ENCODE measurements at regions not wholly inside any gene's neighbourhood (a gene's known extent, or its start where the extent isn't known, plus 50 kb on each side); places are given as distances from the start of the nearest gene placed in this dataset.

GRCh38 chr2:81513328-81513727 lies 1208.8 kb upstream of the LRRTM1 start:
- H3K27ac ChIP-seq = no peak overlapping the region
- TF ChIP-seq CTCF (conservative IDR thresholded peaks at IDR 0.05) = no peak

DNA sequence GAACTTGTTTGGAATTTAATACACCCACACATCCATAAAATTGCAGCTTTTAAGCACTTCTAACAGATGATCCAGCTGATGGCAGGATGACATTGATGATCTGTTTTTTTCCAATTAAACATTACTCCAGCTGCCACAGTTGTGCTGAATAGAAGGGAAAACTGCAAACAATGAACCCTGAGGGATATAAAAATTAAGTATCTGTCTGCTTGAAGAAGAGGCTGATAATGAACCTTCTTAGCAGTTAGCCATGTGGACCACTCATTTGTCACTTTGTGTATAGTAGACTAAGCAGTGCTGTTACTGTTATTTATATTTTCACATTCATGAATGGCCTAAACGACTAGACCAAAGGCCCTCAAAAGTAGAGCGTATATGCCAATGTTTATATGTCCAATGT lies 1201.0 kb upstream of the LRRTM1 start:
- H3K27ac ChIP-seq = no peak overlapping the region
- TF ChIP-seq CTCF (conservative IDR thresholded peaks at IDR 0.05) = no peak

- H3K27ac ChIP-seq = no peak overlapping the region
- TF ChIP-seq CTCF (conservative IDR thresholded peaks at IDR 0.05) = no peak
Measured at GRCh38 chr2:81495556-81495955, 1191.0 kb upstream of the LRRTM1 start.

GRCh38 chr2:81483254-81483653 lies 1178.7 kb upstream of the LRRTM1 start:
- H3K27ac ChIP-seq = no peak overlapping the region
- TF ChIP-seq CTCF (conservative IDR thresholded peaks at IDR 0.05) = no peak

DNA sequence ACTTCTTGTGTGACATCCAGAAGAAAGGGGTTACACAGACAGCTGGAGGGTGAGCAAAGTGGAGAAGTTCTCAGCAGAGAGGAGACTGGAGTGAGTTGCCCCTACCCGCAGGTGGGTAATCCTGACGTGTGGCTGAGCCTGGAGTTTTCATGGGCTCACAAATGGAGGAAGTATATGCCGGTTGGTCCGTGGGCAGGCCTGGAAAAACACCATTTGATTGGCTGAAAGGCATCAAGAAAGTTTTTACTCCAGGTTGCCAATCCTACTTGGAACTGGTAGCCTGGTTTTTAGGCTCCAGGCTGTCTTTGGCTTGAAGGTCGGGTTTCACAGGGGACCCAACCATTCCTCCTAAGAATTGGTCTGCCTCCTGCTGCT lies 1177.4 kb upstream of the LRRTM1 start:
- TF ChIP-seq CTCF (conservative IDR thresholded peaks at IDR 0.05) = no peak
- H3K27ac ChIP-seq = no peak overlapping the region

DNA sequence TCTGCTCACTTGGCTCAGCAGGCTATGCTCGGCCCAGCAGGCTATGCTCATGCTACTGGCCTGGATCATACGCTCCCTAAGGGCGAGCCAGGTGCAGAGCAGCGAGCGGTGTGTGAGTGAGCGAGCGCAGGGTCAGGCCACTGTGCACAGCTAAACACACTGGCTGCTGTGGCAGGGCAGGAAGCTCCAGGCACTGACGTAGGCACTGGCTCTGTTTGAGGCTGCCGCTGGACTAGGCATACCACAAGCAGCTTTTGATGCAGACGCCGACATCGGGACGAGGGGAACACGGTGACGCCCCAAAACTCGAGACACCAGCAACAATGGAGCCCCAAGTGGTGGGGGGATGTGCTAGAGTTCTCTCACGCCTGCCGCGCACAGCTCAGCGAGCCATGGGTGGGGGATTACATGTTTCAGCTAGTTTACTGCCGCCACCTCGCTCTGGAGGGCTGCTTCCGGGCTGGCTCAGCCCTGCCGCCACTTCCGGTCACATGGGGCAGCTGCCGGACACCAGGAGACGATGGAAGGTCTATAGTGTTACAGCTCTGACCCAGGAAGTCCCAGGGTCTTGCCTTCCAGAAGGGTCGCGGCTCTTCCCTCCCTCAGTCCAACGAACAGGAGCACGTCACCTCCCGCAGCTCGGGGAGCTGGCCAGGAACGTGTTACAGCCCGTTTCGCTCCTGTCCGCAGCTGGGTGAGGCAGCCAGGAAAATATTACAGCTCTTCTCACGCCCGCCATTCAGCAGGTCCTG lies 1176.9 kb upstream of the LRRTM1 start:
- TF ChIP-seq CTCF (conservative IDR thresholded peaks at IDR 0.05) = no peak
- H3K27ac ChIP-seq = no peak overlapping the region

DNA sequence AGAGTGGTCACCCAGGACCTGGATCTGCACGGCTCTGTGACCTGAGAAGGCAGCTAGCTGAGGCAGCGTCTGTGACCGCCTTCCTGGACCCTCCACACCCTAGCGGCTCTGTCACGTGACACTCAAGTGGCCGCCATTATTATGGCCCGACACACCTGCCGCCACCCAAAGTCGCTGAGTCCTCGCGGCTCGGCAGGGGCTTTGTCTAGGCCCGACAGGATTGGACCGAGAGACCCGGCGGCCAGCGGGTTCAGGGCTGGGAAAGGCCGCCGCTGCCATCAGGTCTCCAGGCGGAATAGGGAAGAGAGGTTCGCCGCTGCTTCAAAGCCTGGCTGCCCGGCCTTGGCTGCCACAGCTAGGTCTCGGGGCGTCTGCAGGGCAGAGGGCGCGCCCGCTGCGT lies 1162.5 kb upstream of the LRRTM1 start:
- no peak overlapping the region for H3K27ac ChIP-seq
- TF ChIP-seq CTCF (conservative IDR thresholded peaks at IDR 0.05) = no peak

Data from VCaP (cell line).